H1 (cell line): ENCODE measurements at regions not wholly inside any gene's neighbourhood (a gene's known extent, or its start where the extent isn't known, plus 50 kb on each side); places are given as distances from the start of the nearest gene placed in this dataset.

Experiments used
- CTCF ChIA-PET: fragments of 300-600 bp; sonication (Branson Sonifier 250); formaldehyde crosslinking; loops from one replicate; lab custom pipeline; 2021; ENCODE audit not compliant: partially characterized antibody; lab: Charles Lee
- POLR2A ChIA-PET: fragments of 300-600 bp; sonication (Branson Sonifier 250); formaldehyde crosslinking; loops from one replicate; lab custom pipeline; 2021; ENCODE audit warnings: inconsistent platforms; ENCODE audit not compliant: partially characterized antibody; lab: Charles Lee
- DNase-seq, 2 experiments: peaks; one replicate each; pipeline versions ENCODE4 v3.0.0 to v3.0.0-alpha.2; 2010 to 2022; ENCODE audit warnings: low spot score in 2 of 2, low read depth in 1 of 2, mixed read lengths in 1 of 2
- FAIRE-seq: peaks from 2 replicates; lab custom pipeline; 2011; peaks lifted over from hg19 to GRCh38; lab: Jason Lieb, UNC
- H2AFZ ChIP-seq: 2 replicates; pipeline ENCODE4 v1.8.1; 2012; ENCODE audit warnings: low read length, inconsistent platforms
- H2AK5ac ChIP-seq: 2 replicates; pipeline ENCODE4 v1.6.1; 2013; ENCODE audit warnings: low read depth, low read length
- H2BK120ac ChIP-seq: replicated peaks from 2 replicates; pipeline ENCODE3; 2013; ENCODE audit warnings: low read depth, low read length, inconsistent platforms
- H2BK12ac ChIP-seq: 2 replicates; pipeline ENCODE4 v1.6.1; 2013; ENCODE audit warnings: low read depth, low read length
- H2BK15ac ChIP-seq: 2 replicates; pipeline ENCODE4 v1.6.1; 2013; ENCODE audit warnings: low read length
- H2BK20ac ChIP-seq: 2 replicates; pipeline ENCODE4 v1.6.1; 2013; ENCODE audit warnings: low read length
- H2BK5ac ChIP-seq: 2 replicates; pipeline ENCODE4 v1.6.1; 2013; ENCODE audit warnings: low read depth, low read length
- H3K14ac ChIP-seq: 2 replicates; pipeline ENCODE4 v1.6.1; 2013; ENCODE audit warnings: inconsistent platforms; ENCODE audit not compliant: insufficient read length
- H3K18ac ChIP-seq: 2 replicates; pipeline ENCODE4 v1.6.1; 2013; ENCODE audit warnings: low read length; ENCODE audit errors: extremely low read depth
- H3K23ac ChIP-seq: 2 replicates; pipeline ENCODE4 v1.6.1; 2013; ENCODE audit warnings: inconsistent platforms; ENCODE audit not compliant: insufficient read length
- H3K23me2 ChIP-seq: 2 replicates; pipeline ENCODE4 v1.6.1; 2013; ENCODE audit warnings: low read depth, low read length
- H3K27ac ChIP-seq: 2 replicates; pipeline ENCODE4 v1.6.1; 2011; ENCODE audit warnings: low read depth, low read length, inconsistent platforms
- H3K27me3 ChIP-seq, 4 experiments: replicated peaks in 1 of 4; 1 replicate in 1 of 4; 2 replicates in 3 of 4; pipeline versions ENCODE4 v1.6.1 to v1.8.1; 2011 to 2013; ENCODE audit warnings: low read length in 3 of 4, mild to moderate bottlenecking in 3 of 4, inconsistent platforms in 2 of 4, mixed read lengths in 2 of 4, moderate library complexity in 1 of 4; ENCODE audit not compliant: control insufficient read depth in 3 of 4, insufficient read depth in 3 of 4; ENCODE audit errors: extremely low read depth in 1 of 4
- H3K36me3 ChIP-seq, 4 experiments: 2 replicates each; pipeline versions ENCODE4 v1.6.1 to v1.8.1; 2011 to 2013; ENCODE audit warnings: mild to moderate bottlenecking in 4 of 4, low read length in 3 of 4, moderate library complexity in 2 of 4, control low read depth in 1 of 4, inconsistent platforms in 1 of 4; ENCODE audit not compliant: insufficient read depth in 4 of 4, control insufficient read depth in 2 of 4
- H3K4ac ChIP-seq: replicated peaks from 2 replicates; pipeline ENCODE3; 2013; ENCODE audit warnings: low read length, low read depth, mixed read lengths, inconsistent platforms; ENCODE audit not compliant: insufficient read length
- H3K4me1 ChIP-seq, 4 experiments: replicated peaks in 1 of 4; 1 replicate in 1 of 4; 2 replicates in 3 of 4; pipeline versions ENCODE4 v1.6.1 to v1.8.1; 2011 to 2013; ENCODE audit warnings: low read length in 3 of 4, inconsistent platforms in 2 of 4, mixed read lengths in 1 of 4; ENCODE audit not compliant: insufficient read depth in 4 of 4, control insufficient read depth in 3 of 4
- H3K4me2 ChIP-seq, 2 experiments: 2 replicates each; pipeline versions ENCODE4 v1.6.1 to v1.8.1; 2011 to 2013; ENCODE audit warnings: low read depth in 2 of 2, low read length in 2 of 2, control low read depth in 1 of 2, inconsistent platforms in 1 of 2, mild to moderate bottlenecking in 1 of 2; ENCODE audit not compliant: insufficient read depth in 1 of 2
- H3K4me3 ChIP-seq, 4 experiments: fragments of 200-600, 300-600 bp in 1 of 4; sonication (generic), shearing (Covaris generic), sonication (Bioruptor Twin) in 1 of 4; 2 replicates each; pipeline versions ENCODE4 v1.5.1 to v1.8.1; 2011 to 2016; ENCODE audit warnings: low read length in 4 of 4, low read depth in 3 of 4, control low read depth in 2 of 4, inconsistent platforms in 2 of 4, mild to moderate bottlenecking in 2 of 4, mixed read lengths in 1 of 4, moderate library complexity in 1 of 4; ENCODE audit not compliant: insufficient read depth in 2 of 4; ENCODE audit errors: extremely low read depth in 1 of 4
- H3K56ac ChIP-seq: replicated peaks from 2 replicates; pipeline ENCODE3; 2013; ENCODE audit warnings: low read depth, mild to moderate bottlenecking, mixed read lengths, low read length, inconsistent platforms; ENCODE audit not compliant: insufficient read length
- H3K79me1 ChIP-seq: 2 replicates; pipeline ENCODE4 v1.6.1; 2013; ENCODE audit warnings: low read depth, low read length, control low read depth
- H3K79me2 ChIP-seq, 2 experiments: 2 replicates each; pipeline versions ENCODE4 v1.6.1 to v1.8.1; 2012 to 2013; ENCODE audit warnings: low read length in 2 of 2, mild to moderate bottlenecking in 2 of 2, inconsistent platforms in 1 of 2; ENCODE audit not compliant: insufficient read depth in 2 of 2, control insufficient read depth in 1 of 2
- H3K9ac ChIP-seq, 4 experiments: replicated peaks in 1 of 4; 1 replicate in 1 of 4; 2 replicates in 3 of 4; pipeline versions ENCODE4 v1.6.1 to v1.8.1; 2011 to 2013; ENCODE audit warnings: low read depth in 3 of 4, low read length in 3 of 4, control low read depth in 2 of 4, mild to moderate bottlenecking in 2 of 4, moderate library complexity in 2 of 4, inconsistent platforms in 1 of 4; ENCODE audit errors: extremely low read depth in 1 of 4
- H3K9me3 ChIP-seq, 2 experiments: 2 replicates each; pipeline versions ENCODE4 v1.6.1 to v1.8.1; 2012 to 2013; ENCODE audit warnings: mild to moderate bottlenecking in 2 of 2, moderate library complexity in 2 of 2, control low read depth in 1 of 2, inconsistent platforms in 1 of 2, low read depth in 1 of 2, low read length in 1 of 2, mixed read lengths in 1 of 2; ENCODE audit not compliant: insufficient read depth in 2 of 2
- H4K20me1 ChIP-seq, 2 experiments: replicated peaks in 1 of 2; 2 replicates each; pipeline versions ENCODE3 to v1.8.1; 2011 to 2013; ENCODE audit warnings: inconsistent platforms in 2 of 2, low read length in 2 of 2, mild to moderate bottlenecking in 1 of 2; ENCODE audit not compliant: insufficient read depth in 2 of 2, control insufficient read depth in 1 of 2
- H4K5ac ChIP-seq: 2 replicates; pipeline ENCODE4 v1.6.1; 2013; ENCODE audit warnings: low read length, low read depth, mixed read lengths, inconsistent platforms; ENCODE audit not compliant: insufficient read length
- H4K8ac ChIP-seq: 2 replicates; pipeline ENCODE4 v1.8.0; 2013; ENCODE audit warnings: mild to moderate bottlenecking, moderate library complexity, low read length, inconsistent platforms; ENCODE audit not compliant: insufficient read depth; ENCODE audit errors: extremely low read depth
- H4K91ac ChIP-seq: replicated peaks from 2 replicates; pipeline ENCODE3; 2013; ENCODE audit warnings: low read length, mixed read lengths, inconsistent platforms; ENCODE audit not compliant: insufficient read length
- CTBP2 ChIP-seq: IDR thresholded peaks from 2 replicates; pipeline ENCODE4 v1.7.0; 2011; ENCODE audit warnings: borderline replicate concordance, mild to moderate bottlenecking, moderate library complexity, mixed read lengths, low read length; ENCODE audit not compliant: insufficient read depth, insufficient read length
- JUND ChIP-seq: IDR thresholded peaks from 2 replicates; pipeline ENCODE4 v1.6.1; 2011; ENCODE audit warnings: mild to moderate bottlenecking, improper control_type of control experiment, low read length
- KDM4A ChIP-seq: IDR thresholded peaks from one replicate; pipeline ENCODE4 v1.7.1; 2012; ENCODE audit warnings: low read depth, mild to moderate bottlenecking, moderate library complexity, low read length, inconsistent platforms; ENCODE audit not compliant: severe bottlenecking
- SP2 ChIP-seq: IDR thresholded peaks from 2 replicates; pipeline ENCODE4 v1.6.1; 2012; ENCODE audit warnings: mild to moderate bottlenecking, low read length, inconsistent platforms
- TAF1 ChIP-seq: IDR thresholded peaks from 2 replicates; pipeline ENCODE4 v1.6.1; 2011; ENCODE audit warnings: mild to moderate bottlenecking, low read depth, low read length
- WGBS, 2 experiments: shearing (Covaris generic) in 1 of 2; methylation state at CpG; one replicate each; pipeline versions ENCODE4 v1.1.6 to v1.1.7; 2013 to 2015; ENCODE audit warnings: low lambda C conversion rate in 2 of 2, mixed read lengths in 2 of 2, inconsistent platforms in 1 of 2, low coverage in 1 of 2, missing lambda C conversion rate in 1 of 2; ENCODE audit not compliant: insufficient replicate concordance in 2 of 2, insufficient coverage in 1 of 2, insufficient read length in 1 of 2; ENCODE audit errors: extremely low coverage in 1 of 2, missing lambda C conversion rate in 1 of 2; 5-methylcytosine and 5-hydroxymethylcytosine counted together

DNA sequence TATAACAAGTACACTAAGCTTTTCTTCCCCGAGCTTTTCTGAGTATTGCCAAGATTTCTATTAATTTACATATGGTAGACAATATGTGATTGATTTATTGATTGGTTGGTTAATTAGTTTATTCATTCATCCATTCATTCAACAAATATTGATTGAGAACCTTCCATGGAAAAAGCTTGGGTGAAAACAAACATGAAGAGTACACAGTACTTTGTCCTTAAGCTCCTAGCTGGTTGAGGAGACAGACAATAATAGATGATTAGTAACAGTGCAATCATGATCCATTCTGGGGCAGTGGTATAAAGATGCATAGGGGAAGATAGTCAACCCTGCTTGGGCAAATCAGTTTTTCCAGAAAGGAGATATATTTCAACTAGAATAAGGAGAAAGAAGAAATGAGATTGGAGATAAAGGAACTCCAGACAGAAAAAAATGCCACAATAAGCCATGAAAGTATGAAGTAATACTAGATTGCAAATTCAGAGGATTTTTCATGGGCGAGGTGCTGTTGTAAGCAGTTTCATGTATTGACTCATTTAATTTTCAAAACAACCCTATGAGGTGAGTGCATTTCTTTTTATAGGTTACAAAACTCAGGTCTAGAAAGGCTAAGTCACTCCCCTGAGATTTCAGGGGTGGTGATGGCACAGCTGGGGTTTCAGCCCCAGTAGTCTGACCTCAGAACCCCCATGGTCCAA, 129.5 kb downstream of the RND3 start:
- Histone ChIP-seq H3K4ac (no peak overlapping the region), H3K27ac (no peak overlapping the region), H4K5ac (no peak overlapping the region), H2BK20ac (no peak overlapping the region), H3K4me2 (no peak overlapping the region), H3K9ac (no peak overlapping the region), H3K79me1 (no peaks in the 10 kb centered on the region), H4K91ac (no peak overlapping the region), H3K27me3 (no peaks in the 10 kb centered on the region), H3K18ac (no peak overlapping the region), H2BK12ac (no peak overlapping the region), H2BK5ac (no peak overlapping the region), H3K4me1 (peaks cover 0 to 5% (median 0%) of the 10 kb centered on the region in 4 experiments; a peak in 1 of 7 replicates), H3K9me3 (no peaks in the 10 kb centered on the region), H2AFZ (no peak overlapping the region), H3K14ac (no peak overlapping the region), H3K4me3 (no peak overlapping the region), H2BK120ac (no peak overlapping the region), H4K8ac (no peak overlapping the region), H4K20me1 (no peaks in the 10 kb centered on the region), H3K23ac (no peak overlapping the region), H3K23me2 (no peaks in the 10 kb centered on the region), H2AK5ac (no peak overlapping the region), H3K56ac (no peak overlapping the region), H3K79me2 (no peaks in the 10 kb centered on the region), H3K36me3 (no peaks in the 10 kb centered on the region), H2BK15ac (no peak overlapping the region)
- TF ChIP-seq CTBP2 (no peak), SP2 (no peak), TAF1 (no peak), JUND (no peak), KDM4A (no peak)
- DNase-seq (no peak), FAIRE-seq (no peak)
- CTCF ChIA-PET, result interaction anchor here (1.1 kb wide), 1 partner anchor 14 kb away, joined by 3 read pairs; no protein-coding TSS in a partner anchor
- WGBS, 2 experiments, result 50% methylated on average over 2 of the region's 2 CpGs; no CpG with 5 or more reads in 1 of the 2 experiments
- POLR2A ChIA-PET, result no interaction called here
